Fibroblast of lung (primary cell): ENCODE measurements at regions not wholly inside any gene's neighbourhood (a gene's known extent, or its start where the extent isn't known, plus 50 kb on each side); places are given as distances from the start of the nearest gene placed in this dataset.

Experiments used
- EZH2 ChIP-seq: IDR thresholded peaks from 2 replicates; pipeline ENCODE4 v1.5.1; 2012; ENCODE audit warnings: low read length, control low read depth, mild to moderate bottlenecking; ENCODE audit errors: missing control alignments
- TF ChIP-seq, protein P1 (sequence below), 2 donors: IDR thresholded peaks in 1 of 2; conservative IDR thresholded peaks in 1 of 2; 1 replicate in 1 of 2; 2 replicates in 1 of 2; pipeline ENCODE4 v1.5.1; 2011 to 2012; ENCODE audit warnings: low read length in 2 of 2, control low read depth in 1 of 2, inconsistent platforms in 1 of 2, low read depth in 1 of 2, mild to moderate bottlenecking in 1 of 2

DNA sequence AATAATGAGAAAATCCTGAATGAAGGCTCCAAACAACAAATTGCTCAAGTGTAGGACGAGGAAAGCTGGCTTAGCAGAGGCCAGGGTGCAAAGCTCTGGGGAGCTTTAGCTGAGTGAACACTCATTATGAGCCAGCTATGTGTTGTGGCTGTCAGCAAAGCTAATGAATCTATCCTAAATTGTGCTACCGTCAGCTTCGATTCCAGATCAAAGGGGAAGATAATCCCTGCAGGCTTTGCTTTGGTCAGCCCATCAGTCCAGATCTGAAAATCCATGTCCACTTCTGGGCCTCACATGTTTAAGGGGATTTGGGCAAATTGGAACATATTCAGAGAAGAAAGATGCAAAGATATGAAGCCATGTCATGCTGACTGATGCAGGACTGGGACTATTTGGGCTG, 180.9 kb upstream of the ZBED5 start:
- TF ChIP-seq, protein P1, sequence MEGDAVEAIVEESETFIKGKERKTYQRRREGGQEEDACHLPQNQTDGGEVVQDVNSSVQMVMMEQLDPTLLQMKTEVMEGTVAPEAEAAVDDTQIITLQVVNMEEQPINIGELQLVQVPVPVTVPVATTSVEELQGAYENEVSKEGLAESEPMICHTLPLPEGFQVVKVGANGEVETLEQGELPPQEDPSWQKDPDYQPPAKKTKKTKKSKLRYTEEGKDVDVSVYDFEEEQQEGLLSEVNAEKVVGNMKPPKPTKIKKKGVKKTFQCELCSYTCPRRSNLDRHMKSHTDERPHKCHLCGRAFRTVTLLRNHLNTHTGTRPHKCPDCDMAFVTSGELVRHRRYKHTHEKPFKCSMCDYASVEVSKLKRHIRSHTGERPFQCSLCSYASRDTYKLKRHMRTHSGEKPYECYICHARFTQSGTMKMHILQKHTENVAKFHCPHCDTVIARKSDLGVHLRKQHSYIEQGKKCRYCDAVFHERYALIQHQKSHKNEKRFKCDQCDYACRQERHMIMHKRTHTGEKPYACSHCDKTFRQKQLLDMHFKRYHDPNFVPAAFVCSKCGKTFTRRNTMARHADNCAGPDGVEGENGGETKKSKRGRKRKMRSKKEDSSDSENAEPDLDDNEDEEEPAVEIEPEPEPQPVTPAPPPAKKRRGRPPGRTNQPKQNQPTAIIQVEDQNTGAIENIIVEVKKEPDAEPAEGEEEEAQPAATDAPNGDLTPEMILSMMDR (conservative IDR thresholded peaks at IDR 0.05 in 1 of 2, IDR thresholded peaks at IDR 0.05 in 1 of 2; ENCODE audit: low read depth in 1 of 2, low read length in 2 of 2): no peak
- TF ChIP-seq EZH2: no peak
